GM12873 (cell line): ENCODE measurements at regions not wholly inside any gene's neighbourhood (a gene's known extent, or its start where the extent isn't known, plus 50 kb on each side); places are given as distances from the start of the nearest gene placed in this dataset.

Source experiments
- CTCF ChIP-seq: IDR thresholded peaks from 2 replicates; pipeline ENCODE4 v1.5.1; 2012; ENCODE audit warnings: low read depth, mild to moderate bottlenecking, moderate library complexity, low read length, control low read depth; ENCODE audit not compliant: insufficient read depth; ENCODE audit errors: missing control alignments

- no peak for TF ChIP-seq CTCF
These were observed 894.7 kb upstream of the INTU start for GRCh38 chr4:126737899-126738526.

- no peak for TF ChIP-seq CTCF
These were observed 894.2 kb upstream of the INTU start for GRCh38 chr4:126738527-126738923.

GRCh38 chr4:126738926-126739325 lies 893.8 kb upstream of the INTU start:
- TF ChIP-seq CTCF: no peak

DNA sequence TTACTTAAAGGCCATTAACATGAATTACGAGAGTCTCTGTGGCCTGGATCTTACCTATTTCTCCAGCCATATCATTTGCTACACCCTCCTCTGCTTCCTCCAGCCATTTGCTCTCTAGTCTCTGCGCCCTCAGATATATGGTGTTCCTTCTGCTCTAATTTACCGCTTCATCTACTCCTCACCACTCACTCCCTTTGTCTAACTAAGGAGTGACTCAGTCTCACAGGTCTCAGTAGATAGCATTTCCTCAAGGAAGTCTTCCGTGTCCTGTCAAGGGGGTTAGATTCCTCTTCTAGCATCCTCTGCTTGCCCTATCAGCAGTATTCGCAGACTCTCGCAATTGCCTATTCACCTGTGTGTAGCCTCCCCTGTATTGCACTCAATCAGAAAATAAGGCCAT lies 892.1 kb upstream of the INTU start:
- no peak for TF ChIP-seq CTCF

- TF ChIP-seq CTCF: no peak
These were observed 890.7 kb upstream of the INTU start for GRCh38 chr4:126742048-126742447.

DNA sequence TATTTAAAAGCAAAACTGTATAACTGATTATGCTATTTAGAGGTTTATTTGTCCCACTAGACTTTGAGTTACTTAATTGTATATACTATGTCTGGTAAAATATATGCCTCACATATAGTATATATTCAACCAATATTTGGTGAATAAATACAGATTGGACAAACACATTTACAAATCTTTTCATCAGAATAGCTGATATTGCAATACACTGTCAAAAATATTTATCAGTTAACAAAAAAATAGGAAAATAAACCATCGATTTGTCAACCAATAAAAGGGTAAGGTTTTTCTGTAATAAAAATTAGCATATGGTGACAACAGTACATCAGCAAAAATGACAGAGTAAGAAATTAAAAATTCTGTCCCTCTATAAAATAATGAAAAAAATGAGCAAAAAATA lies 889.9 kb upstream of the INTU start:
- no peak for TF ChIP-seq CTCF

DNA sequence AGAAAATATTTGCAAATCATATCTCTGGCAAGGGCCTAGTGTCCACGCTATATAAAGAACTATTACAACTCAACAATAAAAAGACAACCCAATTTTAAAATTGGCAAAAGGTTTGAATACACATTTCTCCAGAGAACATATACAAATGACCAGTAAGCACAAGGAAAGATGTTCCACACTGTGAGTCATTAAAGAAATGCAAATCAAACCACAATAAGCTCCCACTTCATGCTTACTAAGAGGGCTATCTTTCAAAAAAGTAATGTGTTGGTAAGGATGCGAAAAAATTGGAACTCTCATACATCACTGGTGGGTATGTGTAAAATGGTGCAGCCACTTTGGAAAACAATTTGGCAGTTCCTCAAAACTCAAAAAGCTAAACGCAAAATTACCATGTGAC lies 884.0 kb upstream of the INTU start:
- no peak for TF ChIP-seq CTCF
